ENCODE measurements at regions not wholly inside any gene's neighbourhood (a gene's known extent, or its start where the extent isn't known, plus 50 kb on each side); places are given as distances from the start of the nearest gene placed in this dataset.
"Not testable (repeated sequence)": the region's sequence is repeated elsewhere in the genome, so short reads cannot be mapped to it uniquely, and the experiment has no call there.

DNA sequence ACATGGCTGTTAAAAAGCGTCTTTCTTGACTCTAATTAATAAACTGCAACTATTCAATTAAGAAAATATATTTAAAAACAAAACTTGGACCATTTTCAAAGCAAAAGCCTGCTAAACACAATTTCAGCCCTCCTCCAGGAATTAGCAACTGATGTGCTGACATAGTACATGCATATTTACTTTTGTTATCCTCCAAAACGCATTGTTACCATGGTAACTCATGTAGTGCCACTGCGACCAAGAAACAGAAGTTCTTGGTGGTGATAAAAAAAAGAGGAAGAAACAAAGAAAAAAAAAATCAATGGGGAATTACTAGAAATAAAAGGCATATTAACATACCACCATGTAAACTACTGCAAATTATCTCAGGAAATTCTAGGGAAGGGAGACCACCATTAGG, 793.4 kb upstream of the CDH8 start:
- Histone ChIP-seq H3K4me1 (ENCODE audit: control insufficient read depth, insufficient read depth, low read length) (no peaks in the 10 kb centered on the region), H3K36me3 (ENCODE audit: control insufficient read depth, insufficient read depth, low read length) (no peaks in the 10 kb centered on the region), H3K9me3 (ENCODE audit: control insufficient read depth, insufficient read depth, low read length) (no peaks in the 10 kb centered on the region), H3K27me3 (ENCODE audit: control insufficient read depth, insufficient read depth, low read length) (no peaks in the 10 kb centered on the region), H3K4me3 (ENCODE audit: low read length) (no peak overlapping the region), H3K27ac (ENCODE audit: low read length) (no peak overlapping the region)
- no CpG with 5 or more reads among the region's 3 CpGs for WGBS (ENCODE audit: insufficient coverage, insufficient read length)
- no peak for DNase-seq (ENCODE audit: low read depth, low spot score)

DNA sequence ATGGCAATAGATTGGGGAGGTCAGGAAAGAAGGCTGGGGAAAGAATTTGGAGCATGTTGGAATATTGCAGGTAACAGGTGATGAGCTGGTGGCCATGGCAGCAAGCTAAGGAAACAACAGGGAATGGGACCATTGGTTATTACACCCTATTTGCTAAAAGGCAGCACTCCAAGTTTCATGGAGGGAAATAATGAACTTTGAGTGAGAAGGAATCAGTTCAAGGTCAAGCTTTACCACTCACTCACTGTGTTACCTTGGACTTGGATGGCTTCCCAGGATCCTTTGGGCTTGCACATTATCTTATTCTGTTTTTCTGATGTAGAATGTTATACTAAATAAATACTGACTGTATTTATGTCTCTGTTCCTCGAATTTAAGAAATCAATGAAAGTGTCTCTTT, 792.8 kb upstream of the CDH8 start:
- no peak for DNase-seq (ENCODE audit: low read depth, low spot score)
- WGBS (ENCODE audit: insufficient coverage, insufficient read length): no CpG with 5 or more reads among the region's 1 CpG
- Histone ChIP-seq H3K9me3 (ENCODE audit: control insufficient read depth, insufficient read depth, low read length) (no peaks in the 10 kb centered on the region), H3K27ac (ENCODE audit: low read length) (no peak overlapping the region), H3K36me3 (ENCODE audit: control insufficient read depth, insufficient read depth, low read length) (no peaks in the 10 kb centered on the region), H3K4me3 (ENCODE audit: low read length) (no peak overlapping the region), H3K4me1 (ENCODE audit: control insufficient read depth, insufficient read depth, low read length) (no peaks in the 10 kb centered on the region), H3K27me3 (ENCODE audit: control insufficient read depth, insufficient read depth, low read length) (no peaks in the 10 kb centered on the region)

DNA sequence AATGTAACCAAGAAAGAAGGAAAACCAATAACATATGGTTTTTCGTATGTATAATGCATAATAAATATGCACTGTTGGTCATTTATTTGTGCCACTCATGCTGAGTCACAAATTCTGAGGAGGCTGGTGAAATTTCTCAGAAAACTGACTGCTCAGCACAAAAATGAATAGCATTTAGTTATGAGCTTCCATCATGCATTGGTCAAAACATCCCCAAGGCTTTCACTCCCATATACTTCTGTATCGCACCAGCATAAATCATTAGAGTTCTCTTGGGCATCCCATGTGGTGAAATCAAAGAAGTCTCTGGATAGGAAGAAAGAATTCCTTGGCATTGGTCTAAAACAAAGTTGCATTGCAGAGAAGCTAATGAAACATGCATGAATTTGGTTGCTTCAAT, 785.6 kb upstream of the CDH8 start:
- WGBS (ENCODE audit: insufficient coverage, insufficient read length): no CpG with 5 or more reads among the region's 2 CpGs

DNA sequence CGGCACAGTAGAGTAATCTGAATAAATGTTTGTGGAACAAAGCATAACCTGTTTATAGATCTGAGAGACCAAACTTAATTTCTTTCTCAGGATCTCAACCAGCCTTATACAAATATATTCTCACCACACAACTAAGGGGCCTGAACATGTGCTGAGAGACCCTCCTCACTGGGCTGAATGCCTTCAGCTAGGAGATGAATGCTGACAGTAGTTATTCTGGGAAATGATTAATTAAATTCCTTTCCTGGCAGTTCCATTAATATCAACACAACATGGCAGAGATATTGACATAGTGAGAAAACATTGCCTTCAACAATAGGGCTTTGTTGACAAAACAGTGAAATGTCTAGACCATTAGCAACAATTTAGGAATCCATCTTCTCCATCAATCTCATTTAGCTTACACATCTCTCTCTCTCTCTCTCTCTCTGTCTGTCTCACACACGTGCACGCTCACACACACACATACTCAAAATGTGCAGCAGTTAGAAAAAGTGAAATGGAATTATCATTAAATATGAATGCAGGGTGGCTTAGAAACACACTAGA, 780.8 kb upstream of the CDH8 start:
- no peak overlapping the region for H3K27ac ChIP-seq (ENCODE audit: low read length)
- H3K4me3 ChIP-seq (ENCODE audit: low read length): no peak overlapping the region
- H3K9me3 ChIP-seq (ENCODE audit: control insufficient read depth, insufficient read depth, low read length): no peaks in the 10 kb centered on the region
- H3K4me1 ChIP-seq (ENCODE audit: control insufficient read depth, insufficient read depth, low read length): no peaks in the 10 kb centered on the region
- DNase-seq (ENCODE audit: low read depth, low spot score): no peak
- H3K36me3 ChIP-seq (ENCODE audit: control insufficient read depth, insufficient read depth, low read length): no peaks in the 10 kb centered on the region
- H3K27me3 ChIP-seq (ENCODE audit: control insufficient read depth, insufficient read depth, low read length): no peaks in the 10 kb centered on the region
- no CpG with 5 or more reads among the region's 3 CpGs for WGBS (ENCODE audit: insufficient coverage, insufficient read length)

More for the DNA sequence above, 785.6 kb upstream of the CDH8 start:
- no peak for DNase-seq (ENCODE audit: low read depth, low spot score)
- Histone ChIP-seq H3K4me1 (ENCODE audit: control insufficient read depth, insufficient read depth, low read length) (no peaks in the 10 kb centered on the region), H3K27ac (ENCODE audit: low read length) (no peak overlapping the region), H3K9me3 (ENCODE audit: control insufficient read depth, insufficient read depth, low read length) (no peaks in the 10 kb centered on the region), H3K27me3 (ENCODE audit: control insufficient read depth, insufficient read depth, low read length) (no peaks in the 10 kb centered on the region), H3K4me3 (ENCODE audit: low read length) (no peak overlapping the region), H3K36me3 (ENCODE audit: control insufficient read depth, insufficient read depth, low read length) (no peaks in the 10 kb centered on the region)

DNA sequence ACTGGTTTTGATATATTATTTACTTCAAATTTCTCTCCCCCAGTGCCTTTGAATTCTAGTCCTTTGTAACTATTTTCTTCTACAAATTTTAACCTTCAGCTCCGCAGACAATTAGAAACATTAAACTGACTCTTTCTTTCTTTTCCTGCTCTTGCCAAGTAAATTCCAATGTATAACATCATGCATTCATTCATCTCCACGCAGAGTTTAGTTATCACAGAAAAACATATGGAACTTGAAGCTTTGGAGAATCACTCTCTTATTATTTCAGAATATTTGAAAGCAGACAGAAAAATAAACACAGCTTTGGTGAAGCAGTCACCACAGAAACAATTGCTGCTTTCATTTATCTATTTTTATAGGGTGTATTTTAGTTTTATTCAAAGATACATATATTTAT, 778.7 kb upstream of the CDH8 start:
- Histone ChIP-seq H3K4me3 (ENCODE audit: low read length) (no peak overlapping the region), H3K36me3 (ENCODE audit: control insufficient read depth, insufficient read depth, low read length) (no peaks in the 10 kb centered on the region), H3K27me3 (ENCODE audit: control insufficient read depth, insufficient read depth, low read length) (no peaks in the 10 kb centered on the region), H3K4me1 (ENCODE audit: control insufficient read depth, insufficient read depth, low read length) (no peaks in the 10 kb centered on the region), H3K9me3 (ENCODE audit: control insufficient read depth, insufficient read depth, low read length) (no peaks in the 10 kb centered on the region), H3K27ac (ENCODE audit: low read length) (no peak overlapping the region)
- no CpG with 5 or more reads among the region's 2 CpGs for WGBS (ENCODE audit: insufficient coverage, insufficient read length)
- no peak for DNase-seq (ENCODE audit: low read depth, low spot score)

DNA sequence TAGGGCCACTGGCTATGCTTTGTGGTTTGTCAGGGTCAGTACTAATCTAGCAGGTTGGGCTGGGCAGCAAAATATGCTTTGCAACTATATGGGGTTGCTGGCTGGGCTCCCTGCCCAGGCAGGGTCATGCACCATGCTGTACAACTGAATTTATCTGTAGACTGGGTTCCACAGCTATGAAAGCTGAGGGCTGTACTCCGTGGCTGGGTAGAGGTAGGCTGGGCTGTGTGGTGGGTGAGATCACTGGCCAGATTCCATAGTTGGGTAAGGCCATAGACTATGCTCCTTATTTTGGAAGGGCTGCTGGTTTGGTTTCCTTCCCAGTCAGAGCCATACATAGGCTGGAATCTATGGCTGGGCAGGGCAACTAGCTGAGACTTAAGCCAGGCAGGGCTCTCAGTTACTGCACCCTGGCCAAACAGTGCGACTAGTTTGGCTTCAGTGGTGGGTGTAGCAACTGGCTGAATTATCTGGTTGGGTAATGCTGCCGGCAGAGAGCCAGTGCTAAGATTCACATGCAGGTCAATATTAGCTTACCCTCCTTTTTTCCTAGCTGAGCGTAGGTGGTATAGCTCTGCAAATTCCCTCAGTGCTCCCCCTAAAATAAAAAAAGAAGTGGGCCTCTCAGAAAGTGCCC, 769.1 kb upstream of the CDH8 start:
- Histone ChIP-seq H3K27ac (ENCODE audit: low read length) (no peak overlapping the region), H3K27me3 (ENCODE audit: control insufficient read depth, insufficient read depth, low read length) (no peaks in the 10 kb centered on the region), H3K4me3 (ENCODE audit: low read length) (no peak overlapping the region), H3K4me1 (ENCODE audit: control insufficient read depth, insufficient read depth, low read length) (no peaks in the 10 kb centered on the region), H3K9me3 (ENCODE audit: control insufficient read depth, insufficient read depth, low read length) (no peaks in the 10 kb centered on the region), H3K36me3 (ENCODE audit: control insufficient read depth, insufficient read depth, low read length) (no peaks in the 10 kb centered on the region)
- no CpG with 5 or more reads among the region's 4 CpGs for WGBS (ENCODE audit: insufficient coverage, insufficient read length)
- no peak for DNase-seq (ENCODE audit: low read depth, low spot score)

DNA sequence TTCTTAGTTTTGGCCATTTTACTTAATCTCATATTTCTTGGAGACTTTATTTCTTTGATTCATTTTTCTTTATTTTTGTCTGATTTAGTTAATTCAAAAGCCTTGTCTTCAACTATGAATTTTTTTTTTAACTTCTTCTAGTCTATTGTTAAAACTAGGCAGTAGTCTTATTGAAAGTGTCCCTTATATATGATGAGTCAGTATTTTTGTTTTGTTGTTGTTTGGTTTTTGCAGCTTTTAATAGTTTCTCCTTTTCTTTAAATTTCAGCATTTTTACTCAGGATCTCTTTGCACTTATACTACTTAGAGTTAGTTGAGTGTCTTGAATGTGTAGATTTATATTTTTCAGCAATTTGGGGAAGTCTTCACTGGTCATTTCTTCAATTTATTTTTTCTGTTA, 758.5 kb upstream of the CDH8 start:
- no peak for DNase-seq (ENCODE audit: low read depth, low spot score)
- Histone ChIP-seq H3K27me3 (ENCODE audit: control insufficient read depth, insufficient read depth, low read length) (no peaks in the 10 kb centered on the region), H3K9me3 (ENCODE audit: control insufficient read depth, insufficient read depth, low read length) (no peaks in the 10 kb centered on the region), H3K27ac (ENCODE audit: low read length) (no peak overlapping the region), H3K36me3 (ENCODE audit: control insufficient read depth, insufficient read depth, low read length) (no peaks in the 10 kb centered on the region), H3K4me3 (ENCODE audit: low read length) (no peak overlapping the region), H3K4me1 (ENCODE audit: control insufficient read depth, insufficient read depth, low read length) (no peaks in the 10 kb centered on the region)

DNA sequence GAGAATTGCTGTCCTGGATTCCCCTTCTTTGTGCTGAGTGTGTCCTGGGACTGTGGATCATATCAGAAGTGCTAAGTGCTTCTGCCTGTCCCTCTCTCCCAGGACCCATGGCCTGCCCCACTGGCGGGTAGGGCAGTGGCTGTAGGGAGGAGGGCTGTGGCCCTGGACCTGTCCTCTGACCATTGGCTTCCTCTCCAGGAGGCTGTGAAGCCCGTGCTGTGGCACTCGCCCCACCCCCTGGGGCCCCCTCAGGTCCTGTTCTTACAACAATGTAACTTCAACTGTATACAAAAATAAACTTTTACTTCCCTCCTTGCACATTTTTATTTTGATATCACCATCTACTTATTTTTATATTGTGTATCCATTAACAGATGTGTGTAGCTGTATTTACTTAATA, 743.8 kb upstream of the CDH8 start:
- not testable (repeated sequence) for H3K36me3 ChIP-seq (ENCODE audit: control insufficient read depth, insufficient read depth, low read length); H3K4me1 ChIP-seq (ENCODE audit: control insufficient read depth, insufficient read depth, low read length); H3K27ac ChIP-seq (ENCODE audit: low read length); H3K9me3 ChIP-seq (ENCODE audit: control insufficient read depth, insufficient read depth, low read length); DNase-seq (ENCODE audit: low read depth, low spot score); H3K27me3 ChIP-seq (ENCODE audit: control insufficient read depth, insufficient read depth, low read length); H3K4me3 ChIP-seq (ENCODE audit: low read length)
- WGBS (ENCODE audit: insufficient coverage, insufficient read length): no CpG with 5 or more reads among the region's 3 CpGs

DNA sequence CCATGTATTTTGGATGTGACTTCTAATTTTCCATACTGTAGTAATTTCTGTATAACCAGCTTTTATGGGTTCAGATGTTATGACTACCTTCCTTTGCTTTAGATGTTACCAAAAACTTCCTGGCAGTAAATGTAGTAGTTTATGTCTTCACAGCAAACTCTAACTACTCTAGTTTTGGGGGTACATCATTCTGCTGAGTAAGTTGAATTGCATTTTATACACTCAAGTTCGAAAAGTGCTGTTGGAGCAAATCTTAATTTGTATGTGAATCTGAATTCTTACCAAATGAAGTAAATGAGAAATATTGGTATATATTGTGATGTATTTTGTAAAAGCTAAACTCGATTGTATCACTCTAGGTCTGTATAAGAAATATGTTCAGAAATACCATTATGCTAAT, 728.3 kb upstream of the CDH8 start:
- Histone ChIP-seq H3K27me3 (ENCODE audit: control insufficient read depth, insufficient read depth, low read length) (no peaks in the 10 kb centered on the region), H3K36me3 (ENCODE audit: control insufficient read depth, insufficient read depth, low read length) (no peaks in the 10 kb centered on the region), H3K4me3 (ENCODE audit: low read length) (no peak overlapping the region), H3K9me3 (ENCODE audit: control insufficient read depth, insufficient read depth, low read length) (no peaks in the 10 kb centered on the region), H3K4me1 (ENCODE audit: control insufficient read depth, insufficient read depth, low read length) (no peaks in the 10 kb centered on the region), H3K27ac (ENCODE audit: low read length) (no peak overlapping the region)
- WGBS (ENCODE audit: insufficient coverage, insufficient read length): no CpG with 5 or more reads among the region's 2 CpGs
- no peak for DNase-seq (ENCODE audit: low read depth, low spot score)

DNA sequence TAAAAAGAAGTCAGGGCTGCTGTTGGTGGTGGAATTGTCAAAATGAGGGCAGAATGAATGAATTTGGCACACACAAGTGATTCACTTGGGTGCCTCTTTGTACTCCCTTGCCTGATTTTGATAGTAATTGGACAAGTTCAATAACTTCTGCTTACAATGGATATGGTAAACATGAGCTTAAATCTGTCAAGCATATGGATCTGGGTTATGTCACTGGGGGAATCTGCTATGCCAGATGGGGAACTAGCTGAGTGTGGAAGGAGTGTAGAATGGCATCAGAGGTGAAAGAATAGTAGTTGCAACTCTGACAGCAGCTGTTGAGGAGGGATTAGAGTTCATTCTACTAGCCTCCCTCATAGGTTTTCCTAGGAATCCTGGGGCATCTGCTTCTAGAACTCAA, 724.2 kb upstream of the CDH8 start:
- Histone ChIP-seq H3K27ac (ENCODE audit: low read length) (no peak overlapping the region), H3K36me3 (ENCODE audit: control insufficient read depth, insufficient read depth, low read length) (no peaks in the 10 kb centered on the region), H3K4me1 (ENCODE audit: control insufficient read depth, insufficient read depth, low read length) (no peaks in the 10 kb centered on the region), H3K4me3 (ENCODE audit: low read length) (no peak overlapping the region), H3K27me3 (ENCODE audit: control insufficient read depth, insufficient read depth, low read length) (no peaks in the 10 kb centered on the region), H3K9me3 (ENCODE audit: control insufficient read depth, insufficient read depth, low read length) (no peaks in the 10 kb centered on the region)
- no peak for DNase-seq (ENCODE audit: low read depth, low spot score)

DNA sequence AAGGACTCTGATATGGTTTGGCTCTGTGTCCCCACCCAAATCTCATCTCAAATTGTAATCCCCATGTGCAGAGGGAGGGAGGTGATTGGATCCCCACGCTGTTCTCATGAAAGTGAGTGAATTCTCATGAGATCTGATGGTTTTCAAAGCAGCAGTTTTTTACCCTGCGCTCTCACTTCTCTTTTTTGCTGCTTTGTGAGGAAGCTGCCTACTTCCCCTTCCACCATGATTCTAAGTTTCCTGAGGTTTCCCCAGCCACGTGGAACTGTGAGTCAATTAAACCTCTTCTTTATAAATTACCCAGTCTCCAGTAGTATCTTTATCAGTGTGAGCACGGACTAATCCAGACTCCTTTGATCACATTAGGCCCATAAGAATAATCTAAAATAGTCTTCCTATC, 719.7 kb upstream of the CDH8 start:
- Histone ChIP-seq H3K27me3 (ENCODE audit: control insufficient read depth, insufficient read depth, low read length) (no peaks in the 10 kb centered on the region), H3K27ac (ENCODE audit: low read length) (no peak overlapping the region), H3K36me3 (ENCODE audit: control insufficient read depth, insufficient read depth, low read length) (no peaks in the 10 kb centered on the region), H3K9me3 (ENCODE audit: control insufficient read depth, insufficient read depth, low read length) (no peaks in the 10 kb centered on the region), H3K4me1 (ENCODE audit: control insufficient read depth, insufficient read depth, low read length) (no peaks in the 10 kb centered on the region), H3K4me3 (ENCODE audit: low read length) (no peak overlapping the region)
- DNase-seq (ENCODE audit: low read depth, low spot score): no peak
- no CpG with 5 or more reads among the region's 4 CpGs for WGBS (ENCODE audit: insufficient coverage, insufficient read length)
